T-helper 2 cell treated with Interferon-gamma antibody and Interleukin-4, amounts not matched to agents 100 ng/mL and 5 ng/mL, for 36 hours (primary cell): ENCODE measurements at regions not wholly inside any gene's neighbourhood (a gene's known extent, or its start where the extent isn't known, plus 50 kb on each side); places are given as distances from the start of the nearest gene placed in this dataset.

Experiments
- intact Hi-C: fragments of 100-400 bp; cut with micrococcal nuclease; formaldehyde crosslinking; loops from one replicate; pipeline ENCODE4 v1.15.1; 2023

DNA sequence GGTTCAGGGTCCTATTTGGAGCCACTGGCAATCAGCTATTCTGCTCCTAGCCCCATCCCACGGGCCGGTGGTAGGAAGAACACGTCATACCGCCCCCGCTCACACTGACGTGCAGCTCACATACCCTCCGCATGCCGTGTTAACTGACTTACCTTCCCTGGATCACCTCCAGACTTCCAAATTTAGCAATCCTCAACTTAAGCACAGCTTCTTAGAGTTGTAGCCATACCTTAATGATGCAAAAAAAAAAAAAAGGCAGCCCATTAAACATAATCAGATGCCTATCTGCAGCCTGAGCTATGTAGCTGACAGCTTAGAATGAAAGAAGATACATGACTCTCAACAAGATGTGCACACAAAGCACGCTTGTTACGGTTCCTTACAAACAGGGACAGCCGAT, 93.0 kb downstream of the IRX2 start:
- intact Hi-C loops: no loop called here

DNA sequence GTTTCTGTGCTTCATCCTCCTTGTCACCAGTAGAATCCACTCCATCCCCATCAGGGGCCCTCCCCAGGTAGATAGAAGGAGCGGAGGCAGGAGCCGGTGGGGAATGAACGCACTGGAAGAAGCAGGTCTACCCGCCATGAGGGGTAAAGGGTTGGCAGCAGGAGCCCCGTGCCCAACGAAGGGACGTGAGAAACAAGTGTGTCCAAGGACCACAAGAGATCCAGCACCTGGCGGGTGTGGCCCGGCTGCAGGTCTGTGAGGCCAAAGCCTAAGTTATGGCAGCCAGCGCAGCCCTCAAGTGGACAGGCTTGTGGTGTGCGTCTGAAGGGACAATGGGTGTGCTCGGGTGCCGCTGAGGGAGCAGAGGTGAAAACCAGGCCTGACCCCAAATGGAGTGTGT, 94.3 kb downstream of the IRX2 start:
- intact Hi-C loops: no loop called here

- intact Hi-C loops: no loop called here
Measured at GRCh38 chr5:2656206-2656605, 95.3 kb downstream of the IRX2 start.

DNA sequence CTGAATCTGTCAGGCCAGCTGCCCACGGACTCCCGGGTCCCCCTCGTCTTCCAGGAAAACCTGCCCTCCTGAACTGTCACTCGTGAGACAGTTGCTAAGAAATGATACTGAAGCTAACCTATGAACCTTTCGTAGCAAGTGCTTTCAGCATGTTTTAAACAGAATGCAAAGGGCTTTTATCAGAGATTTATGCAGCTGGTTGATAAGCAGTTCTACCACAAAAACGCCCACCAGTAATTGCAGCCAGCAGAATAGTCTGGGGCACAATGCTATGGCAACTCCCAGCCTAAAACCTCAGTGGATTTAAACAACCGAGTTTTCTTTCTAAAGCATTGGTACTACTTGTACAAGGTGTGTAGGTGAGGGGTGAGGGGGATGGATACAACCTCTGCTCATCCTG, 97.5 kb downstream of the IRX2 start:
- intact Hi-C loops: no loop called here

DNA sequence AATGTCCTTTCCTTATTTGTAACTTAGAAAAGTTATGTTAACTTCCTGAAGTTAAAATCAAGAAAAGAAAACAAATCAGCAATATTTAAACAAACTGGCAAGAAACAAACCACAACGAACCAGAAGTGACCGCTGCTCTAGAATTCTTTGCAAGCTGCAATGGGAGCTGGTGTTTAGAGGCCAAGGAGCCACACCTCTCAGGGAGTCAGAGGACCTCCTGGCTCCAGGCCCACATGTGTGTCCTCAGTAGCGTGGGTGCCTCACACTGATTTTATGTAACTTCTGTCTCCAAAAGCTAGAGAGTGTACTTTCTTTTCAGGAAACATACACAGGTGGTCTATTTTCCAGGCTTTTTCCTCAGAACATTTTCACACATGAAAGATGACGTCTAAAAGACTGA, 100.4 kb downstream of the IRX2 start:
- intact Hi-C loops: no loop called here

GRCh38 chr5:2642684-2643345, 108.7 kb downstream of the IRX2 start:
- intact Hi-C loops: no loop called here

- intact Hi-C loops: no loop called here
Measured at GRCh38 chr5:2640717-2641116, 110.8 kb downstream of the IRX2 start.

- intact Hi-C loops: no loop called here
Measured at GRCh38 chr5:2639425-2639824, 112.1 kb downstream of the IRX2 start.

- intact Hi-C loops: no loop called here
Measured at GRCh38 chr5:2634399-2635176, 116.9 kb downstream of the IRX2 start.

- intact Hi-C loops: no loop called here
Measured at GRCh38 chr5:2633992-2634391, 117.5 kb downstream of the IRX2 start.

GRCh38 chr5:2631758-2632157, 119.7 kb downstream of the IRX2 start:
- intact Hi-C loops: no loop called here

DNA sequence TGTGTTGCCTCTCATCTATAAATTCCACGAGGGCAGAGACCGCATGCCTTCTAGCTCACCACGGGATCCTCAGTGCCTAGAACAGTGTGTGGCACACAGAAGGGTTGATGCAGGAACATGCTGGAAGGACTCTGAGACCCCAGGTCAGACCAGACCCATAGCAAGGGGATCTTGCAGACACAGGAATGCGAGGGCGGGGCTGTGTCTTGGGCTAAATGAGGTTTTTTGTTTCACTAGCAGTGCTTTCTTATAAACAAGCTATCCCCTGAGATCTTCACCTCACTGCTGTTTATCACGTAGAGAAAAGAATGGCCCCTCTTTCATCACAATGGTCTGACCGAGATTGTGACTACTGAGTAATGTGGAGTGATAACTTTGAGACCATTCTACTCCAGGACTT, 122.4 kb downstream of the IRX2 start:
- intact Hi-C loops: no loop called here

- intact Hi-C loops: no loop called here
Measured at GRCh38 chr5:2627867-2628266, 123.6 kb downstream of the IRX2 start.

GRCh38 chr5:2626572-2626971, 124.9 kb downstream of the IRX2 start:
- intact Hi-C loops: no loop called here

- intact Hi-C loops: no loop called here
Measured at GRCh38 chr5:2622866-2623265, 128.6 kb downstream of the IRX2 start.

DNA sequence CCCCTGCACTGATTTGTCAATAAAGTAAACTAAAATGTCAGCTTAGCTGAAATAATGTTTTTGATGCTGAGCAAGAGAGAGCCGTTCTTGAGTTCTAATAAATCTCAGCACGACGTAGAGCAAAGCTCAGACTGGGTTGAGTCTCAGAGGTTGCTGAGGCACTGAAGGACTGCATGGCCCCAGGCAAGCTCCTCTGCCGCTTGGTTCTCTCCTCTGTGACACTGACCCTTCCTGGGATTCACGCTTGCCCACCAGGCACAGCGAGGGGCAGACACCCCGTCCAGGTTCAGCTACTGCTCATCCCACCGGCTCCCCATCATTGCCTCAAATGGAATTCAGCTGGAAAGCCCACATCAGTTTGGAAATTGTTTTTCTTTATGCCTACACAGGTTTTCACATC, 129.8 kb downstream of the IRX2 start:
- intact Hi-C loops: no loop called here

- intact Hi-C loops: no loop called here
Measured at GRCh38 chr5:2619216-2619615, 132.3 kb downstream of the IRX2 start.

DNA sequence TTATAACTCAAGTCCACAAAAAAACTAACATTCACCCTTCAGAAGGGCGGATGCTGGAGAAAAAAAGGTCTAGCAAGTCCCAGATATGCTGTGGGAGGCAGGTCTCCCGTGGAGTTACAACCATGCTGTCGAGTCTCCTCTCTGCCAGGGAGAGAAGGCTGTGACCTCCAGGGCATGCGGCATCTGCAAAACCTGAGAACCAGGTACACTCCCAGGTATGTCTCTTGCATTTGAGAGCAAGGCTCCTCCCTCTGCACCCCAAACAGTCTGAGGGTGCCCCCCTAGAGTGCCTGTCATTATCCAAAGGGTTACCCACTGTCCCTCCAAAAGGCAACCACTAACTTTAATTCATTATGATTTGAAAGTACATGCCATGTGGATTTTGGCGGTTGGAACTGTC, 134.0 kb downstream of the IRX2 start:
- intact Hi-C loops: no loop called here

DNA sequence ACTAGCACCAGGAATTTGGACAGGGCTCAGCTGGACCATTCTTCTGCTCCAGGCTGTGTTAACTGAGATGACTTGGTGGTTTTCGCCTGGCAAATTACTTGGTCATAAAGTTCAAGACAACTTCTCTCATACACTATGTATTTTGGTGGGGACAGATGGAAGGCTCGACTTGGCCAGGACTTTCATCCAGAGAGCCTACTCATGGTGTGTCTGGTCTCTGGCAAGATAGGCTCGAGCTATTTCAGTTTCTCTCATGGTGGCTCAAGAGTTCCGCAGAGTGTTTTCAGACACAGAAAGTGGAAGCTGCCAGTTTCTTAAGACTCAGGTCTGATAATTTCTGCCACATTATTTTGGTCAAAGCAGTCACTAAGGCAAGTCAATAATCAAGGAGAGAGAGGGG, 135.6 kb downstream of the IRX2 start:
- intact Hi-C loops: no loop called here

GRCh38 chr5:2614571-2614970, 136.9 kb downstream of the IRX2 start:
- intact Hi-C loops: no loop called here

GRCh38 chr5:2611659-2612058, 139.8 kb downstream of the IRX2 start:
- intact Hi-C loops: no loop called here

DNA sequence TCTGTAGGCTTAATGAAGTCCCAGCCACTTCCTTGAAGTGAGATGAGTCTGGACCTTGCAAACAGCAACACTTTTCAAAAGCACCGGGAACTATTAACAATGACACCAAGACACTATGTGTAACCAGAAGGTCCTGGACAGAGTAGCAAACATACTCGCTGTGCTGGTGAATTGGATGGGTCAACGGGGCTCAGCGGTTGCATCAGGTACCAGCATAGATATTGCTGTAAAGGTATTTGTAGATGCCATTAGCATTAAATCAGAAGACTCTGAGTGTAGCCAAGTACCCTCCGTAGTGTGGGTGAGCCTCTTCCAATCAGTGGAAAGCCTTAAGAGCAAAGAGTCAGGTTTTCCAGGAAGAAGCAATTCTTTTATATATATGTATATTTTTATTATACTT, 140.5 kb downstream of the IRX2 start:
- intact Hi-C loops: no loop called here

DNA sequence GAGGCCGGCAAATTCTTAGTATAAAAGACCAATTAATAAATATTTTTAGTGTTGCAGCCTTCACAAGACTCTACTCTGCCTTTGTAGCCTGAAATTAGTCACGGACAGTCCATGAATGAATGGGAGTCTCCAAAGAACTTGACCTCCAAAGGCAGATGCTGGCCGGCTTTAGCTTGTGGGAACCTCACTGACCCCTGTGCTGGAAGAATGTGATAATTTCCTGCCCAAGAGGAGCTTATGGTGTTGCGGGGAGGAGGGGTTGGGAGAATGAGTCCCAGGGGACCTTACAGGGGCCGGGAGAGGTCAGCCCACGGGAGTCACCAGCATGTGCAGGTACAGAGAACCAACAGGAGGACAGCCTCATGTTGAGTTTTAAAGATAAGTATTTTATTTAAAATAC, 143.1 kb downstream of the IRX2 start:
- intact Hi-C loops: no loop called here
